ENCODE measurements at regions not wholly inside any gene's neighbourhood (a gene's known extent, or its start where the extent isn't known, plus 50 kb on each side); places are given as distances from the start of the nearest gene placed in this dataset.
"Not testable (repeated sequence)": the region's sequence is repeated elsewhere in the genome, so short reads cannot be mapped to it uniquely, and the experiment has no call there.

GRCh38 chr7:79513261-79513660 is 59.8 kb upstream of the MAGI2 start:
- Histone ChIP-seq H4K8ac (ENCODE audit: low read depth, low read length) (no peak overlapping the region), H3K27me3 (ENCODE audit: insufficient read depth, low read length) (no peaks in the 10 kb centered on the region), H3K4ac (ENCODE audit: low read depth, low read length) (no peak overlapping the region), H4K12ac (ENCODE audit: low read depth, low read length) (no peak overlapping the region), H3K4me3 (ENCODE audit: low read depth, low read length) (no peak overlapping the region), H3K79me2 (ENCODE audit: control insufficient read depth, insufficient read depth, low read length, poor library complexity) (no peaks in the 10 kb centered on the region), H3K79me1 (ENCODE audit: low read length) (no peaks in the 10 kb centered on the region), H3K27ac (ENCODE audit: low read depth, low read length) (no peak overlapping the region), H3K14ac (ENCODE audit: low read length) (no peak overlapping the region), H3K9me3 (ENCODE audit: insufficient read depth, low read depth, low read length) (no peaks in the 10 kb centered on the region), H3K9ac (ENCODE audit: low read length) (no peak overlapping the region), H2AK5ac (ENCODE audit: low read length) (no peak overlapping the region), H3K36me3 (ENCODE audit: control insufficient read depth in 1 of 2, insufficient read depth in 2 of 2, low read length in 2 of 2) (no peaks in the 10 kb centered on the region), H2BK120ac (ENCODE audit: insufficient read depth, low read length, poor library complexity) (no peak overlapping the region), H2BK5ac (ENCODE audit: low read depth, low read length, poor library complexity) (no peak overlapping the region), H3K18ac (ENCODE audit: low read length) (no peak overlapping the region), H2AFZ (ENCODE audit: insufficient read depth, low read length, poor library complexity) (no peak overlapping the region), H3K23ac (ENCODE audit: low read length) (no peak overlapping the region), H3K4me2 (ENCODE audit: low read length) (no peak overlapping the region), H2BK12ac (ENCODE audit: low read length) (no peak overlapping the region), H3K4me1 (ENCODE audit: control insufficient read depth in 1 of 2, insufficient read depth in 2 of 2, low read length in 2 of 2) (no peaks in the 10 kb centered on the region), H4K91ac (ENCODE audit: low read depth, low read length) (no peak overlapping the region)
- no peak for DNase-seq
- no CpG with 5 or more reads among the region's 2 CpGs for WGBS (ENCODE audit: extremely low coverage, insufficient coverage, insufficient read length)

GRCh38 chr7:79512261-79512660 is 58.8 kb upstream of the MAGI2 start:
- Histone ChIP-seq H3K4ac (ENCODE audit: low read depth, low read length) (no peak overlapping the region), H3K4me2 (ENCODE audit: low read length) (no peak overlapping the region), H4K91ac (ENCODE audit: low read depth, low read length) (no peak overlapping the region), H3K79me2 (ENCODE audit: control insufficient read depth, insufficient read depth, low read length, poor library complexity) (no peaks in the 10 kb centered on the region), H2BK120ac (ENCODE audit: insufficient read depth, low read length, poor library complexity) (no peak overlapping the region), H3K9ac (ENCODE audit: low read length) (no peak overlapping the region), H4K12ac (ENCODE audit: low read depth, low read length) (no peak overlapping the region), H2AK5ac (ENCODE audit: low read length) (no peak overlapping the region), H2BK12ac (ENCODE audit: low read length) (no peak overlapping the region), H3K36me3 (ENCODE audit: control insufficient read depth in 1 of 2, insufficient read depth in 2 of 2, low read length in 2 of 2) (no peaks in the 10 kb centered on the region), H3K79me1 (ENCODE audit: low read length) (no peaks in the 10 kb centered on the region), H3K4me3 (ENCODE audit: low read depth, low read length) (no peak overlapping the region), H4K8ac (ENCODE audit: low read depth, low read length) (no peak overlapping the region), H2AFZ (ENCODE audit: insufficient read depth, low read length, poor library complexity) (no peak overlapping the region), H3K4me1 (ENCODE audit: control insufficient read depth in 1 of 2, insufficient read depth in 2 of 2, low read length in 2 of 2) (peaks cover 0 to 2% of the 10 kb centered on the region in 2 experiments), H3K27ac (ENCODE audit: low read depth, low read length) (no peak overlapping the region), H3K27me3 (ENCODE audit: insufficient read depth, low read length) (no peaks in the 10 kb centered on the region), H3K18ac (ENCODE audit: low read length) (no peak overlapping the region), H3K9me3 (ENCODE audit: insufficient read depth, low read depth, low read length) (no peaks in the 10 kb centered on the region), H3K14ac (ENCODE audit: low read length) (no peak overlapping the region), H3K23ac (ENCODE audit: low read length) (no peak overlapping the region), H2BK5ac (ENCODE audit: low read depth, low read length, poor library complexity) (no peak overlapping the region)
- peak; percentile 45 to 87 for DNase-seq
- no CpG with 5 or more reads among the region's 3 CpGs for WGBS (ENCODE audit: extremely low coverage, insufficient coverage, insufficient read length)

- not testable (repeated sequence) for H3K27ac ChIP-seq (ENCODE audit: low read depth, low read length); H4K12ac ChIP-seq (ENCODE audit: low read depth, low read length); H2AK5ac ChIP-seq (ENCODE audit: low read length); H3K9me3 ChIP-seq (ENCODE audit: insufficient read depth, low read depth, low read length); H3K79me1 ChIP-seq (ENCODE audit: low read length); H3K23ac ChIP-seq (ENCODE audit: low read length); H3K4me3 ChIP-seq (ENCODE audit: low read depth, low read length); H3K14ac ChIP-seq (ENCODE audit: low read length); H3K18ac ChIP-seq (ENCODE audit: low read length); H3K79me2 ChIP-seq (ENCODE audit: control insufficient read depth, insufficient read depth, low read length, poor library complexity); H3K4me1 ChIP-seq (ENCODE audit: control insufficient read depth in 1 of 2, insufficient read depth in 2 of 2, low read length in 2 of 2); H3K9ac ChIP-seq (ENCODE audit: low read length); H3K4me2 ChIP-seq (ENCODE audit: low read length); H3K36me3 ChIP-seq (ENCODE audit: control insufficient read depth in 1 of 2, insufficient read depth in 2 of 2, low read length in 2 of 2); H2BK5ac ChIP-seq (ENCODE audit: low read depth, low read length, poor library complexity); H4K8ac ChIP-seq (ENCODE audit: low read depth, low read length); H3K27me3 ChIP-seq (ENCODE audit: insufficient read depth, low read length); H4K91ac ChIP-seq (ENCODE audit: low read depth, low read length); H2AFZ ChIP-seq (ENCODE audit: insufficient read depth, low read length, poor library complexity); H3K4ac ChIP-seq (ENCODE audit: low read depth, low read length); DNase-seq; H2BK12ac ChIP-seq (ENCODE audit: low read length); H2BK120ac ChIP-seq (ENCODE audit: insufficient read depth, low read length, poor library complexity)
- WGBS (ENCODE audit: extremely low coverage, insufficient coverage, insufficient read length) = no CpG with 5 or more reads among the region's 1 CpG
Measured at GRCh38 chr7:79511056-79511455, 57.6 kb upstream of the MAGI2 start.

DNA sequence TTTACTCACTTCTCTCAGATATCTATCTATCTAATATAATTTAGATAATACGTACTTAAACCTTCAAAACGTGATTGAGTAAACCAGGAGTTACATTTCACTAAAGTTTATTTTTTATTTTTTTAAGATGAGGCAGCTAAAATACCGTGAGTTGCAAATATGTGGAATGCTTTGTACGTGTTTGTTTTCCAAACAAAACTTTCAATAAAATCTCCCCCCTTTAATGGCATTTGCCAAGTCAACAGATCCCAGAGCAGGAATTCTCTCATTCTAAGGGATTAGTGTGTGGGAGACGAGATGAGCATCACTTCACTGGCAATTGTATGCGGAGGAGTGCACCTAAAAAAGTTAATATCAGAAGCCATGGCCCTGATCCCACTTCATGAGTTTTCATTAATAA is 53.7 kb upstream of the MAGI2 start:
- no CpG with 5 or more reads among the region's 6 CpGs for WGBS (ENCODE audit: extremely low coverage, insufficient coverage, insufficient read length)

More for the DNA sequence above, 53.7 kb upstream of the MAGI2 start:
- Histone ChIP-seq H3K9me3 (ENCODE audit: insufficient read depth, low read depth, low read length) (no peaks in the 10 kb centered on the region), H3K23ac (ENCODE audit: low read length) (no peak overlapping the region), H2BK12ac (ENCODE audit: low read length) (peak overlapping the region; percentile 40), H3K14ac (ENCODE audit: low read length) (no peak overlapping the region), H3K79me2 (ENCODE audit: control insufficient read depth, insufficient read depth, low read length, poor library complexity) (no peaks in the 10 kb centered on the region), H3K79me1 (ENCODE audit: low read length) (peaks cover 8% of the 10 kb centered on the region), H3K4ac (ENCODE audit: low read depth, low read length) (no peak overlapping the region), H3K4me1 (ENCODE audit: control insufficient read depth in 1 of 2, insufficient read depth in 2 of 2, low read length in 2 of 2) (peaks cover 2 to 6% of the 10 kb centered on the region in 2 experiments), H3K9ac (ENCODE audit: low read length) (no peak overlapping the region), H4K12ac (ENCODE audit: low read depth, low read length) (no peak overlapping the region), H3K27ac (ENCODE audit: low read depth, low read length) (no peak overlapping the region), H2AK5ac (ENCODE audit: low read length) (no peak overlapping the region), H3K36me3 (ENCODE audit: control insufficient read depth in 1 of 2, insufficient read depth in 2 of 2, low read length in 2 of 2) (no peaks in the 10 kb centered on the region), H3K18ac (ENCODE audit: low read length) (no peak overlapping the region), H4K91ac (ENCODE audit: low read depth, low read length) (no peak overlapping the region), H4K8ac (ENCODE audit: low read depth, low read length) (no peak overlapping the region), H3K4me2 (ENCODE audit: low read length) (no peak overlapping the region), H2AFZ (ENCODE audit: insufficient read depth, low read length, poor library complexity) (no peak overlapping the region), H3K4me3 (ENCODE audit: low read depth, low read length) (no peak overlapping the region), H2BK120ac (ENCODE audit: insufficient read depth, low read length, poor library complexity) (no peak overlapping the region), H2BK5ac (ENCODE audit: low read depth, low read length, poor library complexity) (no peak overlapping the region), H3K27me3 (ENCODE audit: insufficient read depth, low read length) (no peaks in the 10 kb centered on the region)
- DNase-seq = no peak

All from trophoblast cell (in vitro differentiated cells and primary cell).